Stimulated activated CD8-positive, alpha-beta memory T cell treated with anti-CD3 and anti-CD28 coated beads, Interleukin-7, amount 100 ng/mL, for 1 hour (primary cell): ENCODE measurements at regions not wholly inside any gene's neighbourhood (a gene's known extent, or its start where the extent isn't known, plus 50 kb on each side); places are given as distances from the start of the nearest gene placed in this dataset.

Source experiments
- DNase-seq, 2 donors: peaks; one replicate each; pipeline ENCODE4 v3.0.0-alpha.2; 2020; ENCODE audit warnings: low read depth in 2 of 2

GRCh38 chr1:38291906-38292521 lies 245.4 kb upstream of the POU3F1 start:
- no peak for DNase-seq

- DNase-seq, result no peak
These were observed 244.7 kb upstream of the POU3F1 start for GRCh38 chr1:38291336-38291735.

GRCh38 chr1:38289034-38289433 lies 242.4 kb upstream of the POU3F1 start:
- no peak for DNase-seq

GRCh38 chr1:38287547-38287946 lies 241.0 kb upstream of the POU3F1 start:
- no peak for DNase-seq

- no peak for DNase-seq
These were observed 240.4 kb upstream of the POU3F1 start for GRCh38 chr1:38287036-38287435.

- DNase-seq, result no peak
These were observed 239.4 kb upstream of the POU3F1 start for GRCh38 chr1:38285807-38286530.

GRCh38 chr1:38284953-38285352 lies 238.4 kb upstream of the POU3F1 start:
- no peak for DNase-seq

- no peak for DNase-seq
These were observed 237.3 kb upstream of the POU3F1 start for GRCh38 chr1:38283696-38284470.

GRCh38 chr1:38279148-38279547 lies 232.6 kb upstream of the POU3F1 start:
- DNase-seq, result no peak

GRCh38 chr1:38277646-38278045 lies 231.1 kb upstream of the POU3F1 start:
- DNase-seq, result no peak

- DNase-seq, result no peak
These were observed 229.4 kb upstream of the POU3F1 start for GRCh38 chr1:38275960-38276359.

GRCh38 chr1:38274974-38275373 lies 228.4 kb upstream of the POU3F1 start:
- DNase-seq, result no peak

GRCh38 chr1:38273196-38273804 lies 226.7 kb upstream of the POU3F1 start:
- no peak for DNase-seq

GRCh38 chr1:38272515-38272914 lies 225.9 kb upstream of the POU3F1 start:
- DNase-seq, result no peak

GRCh38 chr1:38270849-38271633 lies 224.4 kb upstream of the POU3F1 start:
- DNase-seq, result no peak

- no peak for DNase-seq
These were observed 223.6 kb upstream of the POU3F1 start for GRCh38 chr1:38269923-38270848.

GRCh38 chr1:38268226-38268625 lies 221.6 kb upstream of the POU3F1 start:
- no peak for DNase-seq

GRCh38 chr1:38267037-38268036 lies 220.7 kb upstream of the POU3F1 start:
- no peak for DNase-seq

GRCh38 chr1:38266197-38266520 lies 219.6 kb upstream of the POU3F1 start:
- no peak for DNase-seq
